Activated CD4-positive, alpha-beta T cell treated with anti-CD3 and anti-CD28 coated beads, Interleukin-2, amount 50 U/mL, for 48 hours (primary cell): ENCODE measurements at regions not wholly inside any gene's neighbourhood (a gene's known extent, or its start where the extent isn't known, plus 50 kb on each side); places are given as distances from the start of the nearest gene placed in this dataset.
"Not testable (repeated sequence)": the region's sequence is repeated elsewhere in the genome, so short reads cannot be mapped to it uniquely, and the experiment has no call there.

Source experiments
- DNase-seq, 2 experiments: peaks; one replicate each; pipeline ENCODE4 v3.0.0-alpha.2; 2020

DNA sequence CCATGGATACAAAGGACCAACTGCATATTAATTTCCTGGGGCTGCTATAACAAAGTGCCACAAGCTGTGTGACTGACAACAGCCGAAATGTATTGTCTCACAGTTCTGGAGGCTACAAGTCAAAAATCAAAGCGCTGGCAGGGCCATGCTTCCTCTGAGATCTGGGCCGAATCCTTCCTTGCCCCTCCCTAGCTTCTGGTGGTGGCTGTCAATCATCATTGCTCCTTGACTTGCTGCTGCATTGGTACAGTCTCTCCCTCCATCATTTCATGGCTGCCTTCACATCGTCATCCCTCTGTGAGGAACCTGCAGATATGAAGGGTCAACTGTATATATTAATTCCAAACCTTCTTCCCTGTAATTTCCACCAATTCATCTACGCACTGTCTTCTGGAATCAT lies 118.3 kb downstream of the EXOC5 start:
- DNase-seq: no peak

DNA sequence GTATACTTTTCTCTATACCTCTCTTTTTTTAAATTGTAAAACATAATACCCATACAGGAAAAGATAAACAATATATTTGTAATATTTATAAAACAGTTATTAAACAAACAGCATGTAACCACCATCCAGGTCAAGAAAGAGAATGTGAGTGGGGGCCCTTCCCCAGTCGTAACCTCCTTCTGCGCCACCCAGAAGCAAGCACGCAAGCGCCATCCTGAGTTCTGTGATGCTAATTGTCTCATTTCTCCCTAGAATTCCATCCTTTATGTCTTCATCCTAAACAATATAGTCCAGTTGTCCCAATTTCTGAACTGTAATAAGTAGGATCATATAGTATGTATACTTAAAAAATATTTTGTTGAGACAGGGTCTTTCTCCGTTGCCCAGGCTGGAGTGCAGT lies 129.5 kb downstream of the EXOC5 start:
- DNase-seq: no peak

DNA sequence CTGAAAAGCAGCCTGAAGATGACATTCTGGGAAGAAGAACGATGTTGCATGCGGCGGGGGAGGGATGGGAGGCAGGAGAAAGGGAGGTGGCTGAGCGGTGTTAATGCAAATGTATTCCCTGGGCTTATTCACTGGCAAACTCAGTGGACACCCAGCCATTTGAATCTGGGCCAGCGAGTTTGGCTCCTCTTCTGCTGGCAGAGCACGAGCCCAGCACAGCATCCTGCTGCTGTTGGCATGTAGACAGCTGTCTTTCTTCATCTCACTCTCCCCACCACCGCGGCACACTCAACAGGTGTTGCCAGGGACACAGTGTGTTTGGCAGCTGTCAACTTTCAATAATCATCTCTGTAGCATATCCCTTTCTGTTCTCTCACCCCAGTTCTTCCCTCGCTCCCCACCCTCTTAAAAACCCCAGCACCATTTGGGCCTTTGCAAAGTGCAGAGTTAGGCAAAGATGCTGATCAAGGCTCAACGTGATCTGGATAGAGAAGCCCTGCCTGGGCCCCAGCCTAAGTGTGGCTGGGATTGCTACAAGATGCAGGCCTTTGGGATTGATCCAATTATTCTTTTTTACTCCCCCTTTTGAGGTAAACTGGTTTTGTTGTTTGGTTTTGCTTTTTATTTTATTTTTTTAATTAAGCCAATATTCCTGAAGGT lies 131.9 kb downstream of the EXOC5 start:
- DNase-seq: no peak

DNA sequence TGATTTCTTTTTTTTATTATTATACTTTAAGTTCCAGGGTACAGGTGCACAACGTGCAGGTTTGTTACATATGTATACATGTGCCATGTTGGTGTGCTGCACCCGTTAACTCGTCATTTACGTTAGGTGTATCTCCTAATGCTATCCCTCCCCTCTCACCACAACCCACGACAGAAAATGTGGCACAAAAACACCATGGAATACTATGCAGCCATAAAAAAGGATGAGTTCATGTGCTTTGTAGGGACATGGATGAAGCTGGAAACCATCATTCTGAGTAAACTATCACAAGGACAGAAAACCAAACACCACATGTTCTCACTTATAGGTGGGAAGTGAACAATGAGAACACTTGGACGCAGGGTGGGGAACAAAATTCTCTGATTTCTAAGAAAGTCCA lies 140.9 kb downstream of the EXOC5 start:
- not testable (repeated sequence) for DNase-seq

DNA sequence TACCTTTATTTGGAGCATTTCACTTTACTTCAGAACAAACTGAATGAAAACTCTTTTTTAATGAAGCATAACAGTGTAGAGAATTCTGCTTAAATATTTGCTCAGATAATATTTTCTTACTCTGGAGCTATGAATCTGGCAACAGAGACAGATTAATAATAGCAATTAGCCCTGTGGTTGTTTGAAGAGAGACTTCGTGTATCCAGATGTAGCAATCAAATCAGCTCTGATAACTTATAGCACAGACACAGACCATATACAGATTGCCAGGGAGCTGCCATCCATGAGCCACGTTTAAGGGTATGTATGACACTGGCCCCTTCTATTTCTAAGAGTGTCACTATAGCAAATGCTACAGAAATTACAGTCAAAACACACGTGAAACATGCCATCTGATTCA lies 146.6 kb downstream of the EXOC5 start:
- DNase-seq: no peak

DNA sequence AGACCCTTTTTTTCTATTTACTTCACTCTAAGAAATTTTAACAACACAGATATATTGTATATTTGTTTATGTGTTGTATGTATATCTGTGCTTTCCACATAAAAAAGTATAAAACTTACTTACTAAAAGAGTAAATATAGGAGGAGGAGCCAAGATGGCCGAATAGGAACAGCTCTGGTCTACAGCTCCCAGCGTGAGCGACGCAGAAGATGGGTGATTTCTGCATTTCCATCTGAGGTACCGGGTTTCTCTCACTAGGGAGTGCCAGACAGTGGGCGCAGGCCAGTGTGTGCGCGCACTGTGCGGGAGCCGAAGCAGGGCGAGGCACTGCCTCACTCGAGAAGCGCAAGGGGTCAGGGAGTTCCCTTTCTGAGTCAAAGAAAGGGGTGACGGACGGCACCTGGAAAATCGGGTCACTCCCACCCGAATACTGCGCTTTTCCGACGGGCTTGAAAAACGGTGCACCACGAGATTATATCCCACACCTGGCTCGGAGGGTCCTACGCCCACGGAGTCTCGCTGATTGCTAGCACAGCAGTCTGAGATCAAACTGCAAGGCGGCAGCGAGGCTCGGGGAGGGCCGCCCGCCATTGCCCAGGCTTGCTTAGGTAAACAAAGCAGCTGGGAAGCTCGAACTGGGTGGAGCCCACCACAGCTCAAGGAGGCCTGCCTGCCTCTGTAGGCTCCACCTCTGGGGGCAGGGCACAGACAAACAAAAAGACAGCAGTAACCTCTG lies 156.5 kb downstream of the EXOC5 start:
- not testable (repeated sequence) for DNase-seq

DNA sequence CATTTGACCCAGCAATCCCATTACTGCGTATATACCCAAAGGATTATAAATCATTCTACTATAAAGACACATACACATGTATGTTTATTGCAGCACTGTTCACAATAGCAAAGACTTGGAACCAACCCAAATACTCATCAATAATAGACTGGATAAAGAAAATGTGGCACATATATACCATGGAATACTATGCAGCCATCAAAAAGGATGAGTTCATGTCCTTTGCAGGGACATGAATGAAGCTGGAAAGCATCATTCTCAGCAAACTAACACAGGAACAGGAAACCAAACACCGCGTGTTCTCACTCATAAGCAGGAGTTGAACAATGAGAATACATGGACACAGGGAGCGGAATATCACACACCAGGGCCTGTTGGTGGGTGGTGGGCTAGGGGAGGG lies 158.3 kb downstream of the EXOC5 start:
- DNase-seq: not testable (repeated sequence)

DNA sequence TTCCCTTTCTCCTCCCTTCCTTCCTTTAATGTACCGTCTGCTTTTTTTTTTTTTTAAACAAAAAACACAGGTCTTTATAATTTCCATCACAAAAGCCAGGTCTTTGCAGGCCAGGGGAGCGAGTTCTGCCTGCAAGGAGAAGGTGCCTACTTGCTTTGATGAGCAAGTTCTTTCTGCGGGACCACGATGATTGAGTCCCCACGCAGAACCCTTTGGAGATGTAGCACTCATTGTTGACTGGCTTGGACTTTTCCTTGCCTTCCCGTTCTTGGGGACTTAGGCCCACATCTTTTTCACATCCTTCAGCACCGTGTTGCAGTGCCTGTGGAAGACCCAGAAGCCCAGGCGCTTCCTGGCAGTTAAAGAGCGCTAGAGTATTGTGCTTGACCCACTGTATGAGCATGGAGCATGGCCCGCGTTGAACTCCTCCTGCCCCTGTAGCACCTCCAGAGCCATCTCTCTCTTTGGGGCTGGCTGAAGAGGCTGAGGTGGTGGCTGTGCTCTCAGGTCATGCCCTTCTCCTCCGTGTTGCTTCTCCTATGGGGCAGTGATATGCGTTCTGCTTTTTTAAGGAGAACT lies 177.6 kb downstream of the EXOC5 start:
- no peak for DNase-seq

DNA sequence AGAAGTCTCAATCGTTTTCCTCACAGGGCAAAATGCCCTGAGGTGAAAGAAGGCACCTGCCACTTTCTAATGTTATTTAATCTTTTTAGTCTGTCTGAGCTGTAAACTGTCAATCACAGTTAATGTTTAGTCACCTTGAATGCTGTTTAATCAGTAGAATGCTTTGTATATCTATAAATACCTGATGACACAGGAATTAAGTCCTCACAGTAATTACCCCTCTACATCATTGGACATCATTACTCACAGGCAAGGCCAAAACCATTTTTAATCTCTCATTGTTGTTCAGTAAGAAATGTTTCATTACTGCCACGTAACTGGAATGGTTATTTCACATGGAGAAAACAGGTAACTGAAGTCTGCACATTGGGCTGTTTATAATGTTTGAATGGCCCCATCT lies 178.8 kb downstream of the EXOC5 start:
- DNase-seq: no peak

DNA sequence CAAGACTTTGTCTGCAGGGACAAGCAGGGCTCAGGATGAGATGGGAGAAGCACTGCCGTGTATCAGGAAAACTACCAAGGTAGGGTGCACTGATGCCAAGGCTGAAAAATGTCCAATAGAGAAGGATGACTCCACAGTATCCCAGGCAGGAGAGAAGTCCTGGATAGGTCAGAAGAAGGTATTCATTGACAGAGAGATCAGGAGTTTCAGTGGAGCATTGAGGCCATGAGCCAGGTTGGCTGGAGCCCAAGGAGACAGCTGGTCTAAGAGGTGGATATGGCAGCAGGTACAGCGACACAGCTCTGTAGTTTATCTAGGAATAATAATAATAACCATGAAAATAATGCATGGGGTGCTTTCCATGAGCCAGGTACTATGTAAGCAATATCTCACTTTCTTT lies 180.9 kb downstream of the EXOC5 start:
- no peak for DNase-seq

DNA sequence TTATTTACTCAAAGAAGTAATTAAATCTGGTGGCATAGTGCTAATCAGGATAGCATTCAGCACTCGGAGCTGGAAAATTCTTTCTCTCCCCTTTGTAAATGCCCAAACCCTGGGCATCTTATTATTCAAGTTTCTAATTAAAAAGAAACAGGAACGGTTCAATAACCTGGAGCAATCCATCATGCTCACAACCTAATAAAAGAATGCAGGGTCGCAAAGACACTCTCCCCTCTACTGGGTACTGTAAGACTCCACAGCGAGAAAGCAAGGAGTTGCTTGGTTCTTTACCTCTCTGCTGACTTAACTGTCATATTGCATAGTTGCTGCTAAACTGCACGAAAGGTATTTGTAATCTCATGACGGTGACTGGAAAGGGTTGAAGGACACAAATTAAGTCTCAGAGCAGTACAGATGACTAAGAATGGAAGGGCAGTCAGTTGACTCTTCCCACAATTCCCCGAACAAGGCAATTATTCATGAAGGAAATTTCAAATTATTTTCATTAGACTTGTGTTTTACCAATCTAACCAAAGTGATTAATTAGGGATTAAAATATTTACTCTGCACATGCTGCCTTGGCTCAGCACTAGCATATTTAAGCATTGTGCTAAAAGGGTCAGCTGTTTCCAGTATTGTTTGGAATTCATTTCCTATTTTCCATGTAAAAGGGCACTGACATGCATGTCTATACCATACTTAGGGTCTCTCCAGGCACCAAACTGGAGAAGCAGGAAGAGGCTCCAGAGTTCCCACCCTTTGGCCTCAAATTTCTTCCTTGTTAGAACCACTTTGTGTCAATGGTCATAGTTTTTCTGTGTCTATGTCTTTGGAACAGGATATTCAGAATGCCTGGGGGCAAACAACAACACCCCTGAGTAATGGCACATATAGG lies 182.2 kb downstream of the EXOC5 start:
- DNase-seq: no peak

DNA sequence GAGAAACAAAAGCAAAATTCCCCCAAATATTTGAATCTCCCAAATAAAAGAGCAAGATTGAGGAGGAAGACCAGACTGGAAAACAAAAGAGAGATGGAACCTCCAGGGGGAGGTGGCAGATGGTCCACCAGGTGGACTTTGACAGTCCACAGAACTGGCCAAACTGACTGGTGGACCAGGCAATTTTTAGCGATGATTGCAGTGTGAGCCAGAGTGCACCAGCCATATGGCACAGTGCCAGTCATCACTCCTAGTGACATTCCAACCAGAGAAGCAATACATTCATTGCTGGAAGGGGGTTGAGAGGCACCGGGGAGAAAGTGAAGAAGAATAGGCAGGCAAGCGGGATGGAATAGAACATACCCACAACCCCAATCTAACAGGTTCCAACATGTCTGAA lies 182.9 kb downstream of the EXOC5 start:
- no peak for DNase-seq

DNA sequence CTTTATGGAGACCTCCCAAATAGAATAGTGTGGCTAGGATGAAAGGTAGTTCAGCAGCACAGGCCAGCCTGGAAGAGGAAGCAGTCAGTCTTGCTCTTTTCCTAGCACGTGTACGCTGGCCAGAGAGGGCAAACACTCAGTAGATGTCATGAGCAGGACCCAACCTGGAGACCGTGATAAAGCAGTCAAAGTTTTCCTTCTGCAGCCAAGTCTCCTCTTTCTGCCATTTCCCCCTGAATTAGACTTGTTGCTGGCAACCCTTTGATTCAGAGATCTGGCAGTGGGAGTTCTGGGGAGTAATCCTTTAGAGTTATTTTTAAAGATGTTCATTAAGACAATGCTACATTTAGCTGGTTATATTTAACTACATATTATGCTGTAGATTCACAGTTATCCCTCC lies 183.7 kb downstream of the EXOC5 start:
- DNase-seq: no peak

DNA sequence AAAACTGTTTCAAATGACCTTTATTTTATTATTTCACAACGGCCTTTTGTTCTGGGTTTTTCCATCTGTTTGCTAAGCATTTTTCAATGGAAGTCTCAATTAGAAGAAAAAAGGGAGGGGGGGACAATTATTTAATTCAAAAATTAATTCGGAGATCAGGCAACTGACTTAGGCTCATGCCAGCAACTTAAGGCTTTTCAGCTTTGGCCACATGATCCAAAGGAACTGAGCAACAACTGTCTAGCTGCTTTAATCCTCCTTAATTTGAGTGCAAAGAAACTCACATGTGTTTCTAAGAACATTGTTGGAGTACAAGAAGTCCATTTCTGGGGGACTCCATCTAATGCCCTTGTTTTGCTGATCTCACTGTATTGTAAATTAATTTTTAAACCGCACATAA lies 188.0 kb downstream of the EXOC5 start:
- DNase-seq: no peak

DNA sequence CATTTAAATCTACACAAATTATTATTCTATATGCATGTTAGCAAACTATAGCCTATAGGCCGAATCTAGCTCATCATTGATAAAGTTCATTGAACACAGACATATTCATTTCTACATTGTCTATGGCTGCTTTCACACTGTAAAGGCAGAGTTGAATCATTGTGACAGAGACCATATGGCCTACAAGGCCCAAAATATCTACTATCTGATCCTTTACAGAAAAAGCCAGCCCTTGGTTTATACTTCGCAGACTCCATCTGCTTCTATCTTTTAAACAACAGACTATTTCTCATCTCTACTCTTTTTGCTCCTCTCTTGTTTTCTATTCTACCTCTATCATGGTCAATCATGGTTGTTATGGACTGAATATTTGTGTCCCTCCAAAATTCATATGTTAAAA lies 190.7 kb downstream of the EXOC5 start:
- DNase-seq: no peak

DNA sequence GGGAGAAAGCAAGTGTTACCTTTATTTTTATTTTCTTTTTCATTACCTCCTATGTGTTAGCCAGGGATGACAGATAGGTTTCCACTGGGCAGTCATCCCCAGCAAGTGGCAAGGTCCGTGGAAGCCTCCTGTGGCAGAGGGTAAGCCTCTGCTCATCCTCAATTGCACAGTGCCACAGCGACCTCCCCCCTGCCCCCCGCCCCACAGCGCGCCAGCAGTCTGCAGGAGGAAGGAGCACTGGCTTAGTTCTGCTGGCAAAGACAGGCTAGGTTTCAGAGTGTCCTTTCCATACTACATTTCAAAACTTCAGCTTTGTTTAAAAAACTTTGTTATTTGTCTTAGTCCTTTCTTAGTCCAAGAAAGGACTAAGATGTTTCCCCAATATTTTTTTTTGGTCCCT lies 194.7 kb downstream of the EXOC5 start:
- no peak for DNase-seq

DNA sequence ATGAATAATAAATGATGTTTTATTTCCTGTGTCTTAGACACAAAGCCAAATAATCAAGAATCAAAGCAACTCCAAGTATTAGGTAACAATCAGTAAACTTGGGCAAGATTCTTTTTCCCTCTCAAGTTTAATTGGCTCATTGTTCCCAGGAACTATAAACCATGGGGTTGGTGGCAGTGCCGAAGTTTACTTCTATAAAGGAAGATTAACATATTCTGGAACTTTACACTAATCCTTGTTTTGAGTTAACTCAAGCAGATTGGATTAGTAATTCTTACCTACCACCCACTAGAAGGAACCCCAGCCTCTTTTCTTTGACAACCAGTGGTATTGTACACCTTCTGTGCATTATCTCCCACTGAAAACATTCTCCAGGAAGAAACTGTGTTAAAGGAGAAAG lies 197.1 kb downstream of the EXOC5 start:
- no peak for DNase-seq

DNA sequence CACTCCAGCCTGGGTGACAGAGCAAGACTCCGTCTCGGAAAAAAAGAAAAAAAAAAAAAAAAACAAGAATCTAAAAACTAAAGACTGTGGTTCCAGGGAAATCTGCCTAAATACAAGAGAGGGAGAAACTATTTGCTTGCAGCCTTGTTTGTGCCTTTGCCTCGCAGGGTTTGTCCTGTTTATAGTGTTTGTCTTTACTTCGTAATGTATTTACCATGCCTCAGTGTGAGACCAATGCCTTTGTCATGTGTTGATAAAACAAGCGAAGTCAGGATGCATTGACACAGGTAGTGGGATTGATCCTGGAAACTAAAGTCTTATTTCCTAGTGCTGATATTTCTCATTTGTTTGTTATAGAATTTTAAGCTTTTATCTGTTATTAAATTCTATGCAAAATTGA lies 199.0 kb downstream of the EXOC5 start:
- DNase-seq: no peak

DNA sequence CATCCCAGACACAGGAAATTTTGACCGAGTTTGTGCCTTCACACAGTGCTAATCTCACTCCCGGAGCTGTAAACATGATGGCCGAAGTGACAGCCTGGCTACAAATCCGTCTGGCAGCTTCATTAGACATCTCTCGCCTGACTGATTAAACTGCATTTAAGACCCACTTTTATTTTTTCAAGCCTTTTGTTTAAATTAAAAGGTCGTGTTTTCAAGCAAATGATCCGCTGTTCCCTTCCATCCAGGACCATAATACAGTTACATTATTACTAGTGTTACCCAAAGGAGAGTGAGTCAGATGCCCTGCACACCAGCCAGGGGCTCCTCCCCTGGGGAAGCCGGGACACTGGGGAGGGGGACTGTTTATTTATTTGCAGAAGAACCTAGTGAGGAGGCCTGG lies 200.2 kb downstream of the EXOC5 start:
- no peak for DNase-seq

DNA sequence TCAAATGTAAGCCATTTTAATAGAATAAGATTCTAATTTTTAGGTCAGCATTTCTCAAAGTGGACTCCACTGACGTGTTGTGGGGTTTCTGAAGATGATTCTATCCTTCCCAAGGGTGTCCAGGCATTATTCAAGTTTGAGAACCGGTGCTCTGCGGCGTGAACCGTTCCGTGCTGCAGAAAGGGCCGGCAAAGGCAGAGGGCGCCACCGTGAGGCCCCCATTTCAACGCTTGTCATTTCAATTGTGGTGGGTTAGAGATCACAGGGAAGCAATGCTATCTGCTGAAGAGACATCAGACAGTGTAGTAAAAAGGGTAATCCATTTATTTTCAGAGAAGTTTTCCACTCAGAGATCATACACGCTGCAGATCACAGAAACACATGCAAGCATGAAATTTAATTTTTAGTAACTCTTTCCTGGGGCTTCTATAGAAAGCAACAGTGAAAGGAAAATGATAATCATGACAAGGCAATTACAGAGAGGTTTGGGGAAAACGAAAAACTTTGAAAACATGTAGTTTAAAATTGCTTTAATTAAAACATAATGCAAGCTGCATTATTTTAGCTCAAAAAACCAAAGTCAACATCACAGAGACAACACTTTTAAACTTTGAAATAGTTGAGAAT lies 201.7 kb downstream of the EXOC5 start:
- peak; percentile 56 to 61 for DNase-seq

DNA sequence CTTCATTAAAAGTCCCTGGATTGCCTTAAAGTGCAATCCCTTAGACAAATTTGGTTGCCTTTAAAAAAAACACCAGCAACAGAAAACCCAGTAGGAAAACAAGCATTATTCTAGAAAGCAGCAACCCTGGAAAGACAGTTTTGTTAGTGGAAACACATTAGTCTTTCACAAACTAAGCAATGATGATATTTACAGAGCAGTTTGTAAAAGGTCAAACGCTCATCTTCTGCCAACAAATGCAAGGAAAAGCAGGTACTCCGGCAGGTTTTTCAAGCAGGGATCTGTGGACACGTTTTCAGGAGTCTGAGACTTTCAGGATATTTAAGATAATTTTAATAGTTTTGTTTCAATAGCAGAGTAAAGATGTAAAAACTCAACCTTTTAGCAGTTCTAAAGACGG lies 202.2 kb downstream of the EXOC5 start:
- no peak for DNase-seq

DNA sequence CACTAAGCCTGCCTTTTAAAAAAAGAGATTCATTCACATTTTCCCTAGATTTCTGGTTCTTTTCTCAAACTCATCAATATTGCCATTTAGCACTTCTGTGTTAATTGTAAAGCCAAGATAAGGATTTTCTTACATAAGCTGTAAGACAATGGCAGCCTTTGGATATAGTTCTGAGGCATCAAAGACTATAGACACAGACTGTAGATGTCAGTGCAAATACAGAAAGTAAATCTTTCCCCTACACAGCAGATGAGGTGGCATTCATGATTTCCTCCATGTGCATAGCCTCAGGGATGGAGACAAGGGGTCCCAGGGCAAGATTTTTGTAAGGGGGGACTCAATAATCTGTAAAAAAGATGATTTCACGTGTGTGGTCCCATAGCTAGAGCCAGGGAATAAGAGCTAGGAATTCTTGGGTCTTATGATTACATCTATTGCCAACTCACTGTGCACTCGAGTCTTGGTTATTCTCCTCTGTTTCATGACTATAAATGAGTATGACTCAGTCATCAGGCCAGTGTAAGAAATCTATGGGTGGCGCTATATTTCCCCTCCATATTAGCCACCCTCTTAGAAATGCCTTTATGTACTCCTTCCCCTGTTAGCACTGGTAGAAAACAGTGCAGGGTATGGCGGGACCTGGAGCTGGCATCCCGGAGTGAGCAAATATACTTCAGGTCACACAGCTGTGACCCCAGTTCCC lies 207.5 kb downstream of the EXOC5 start:
- DNase-seq: no peak
